ENCODE measurements at regions not wholly inside any gene's neighbourhood (a gene's known extent, or its start where the extent isn't known, plus 50 kb on each side); places are given as distances from the start of the nearest gene placed in this dataset.

DNA sequence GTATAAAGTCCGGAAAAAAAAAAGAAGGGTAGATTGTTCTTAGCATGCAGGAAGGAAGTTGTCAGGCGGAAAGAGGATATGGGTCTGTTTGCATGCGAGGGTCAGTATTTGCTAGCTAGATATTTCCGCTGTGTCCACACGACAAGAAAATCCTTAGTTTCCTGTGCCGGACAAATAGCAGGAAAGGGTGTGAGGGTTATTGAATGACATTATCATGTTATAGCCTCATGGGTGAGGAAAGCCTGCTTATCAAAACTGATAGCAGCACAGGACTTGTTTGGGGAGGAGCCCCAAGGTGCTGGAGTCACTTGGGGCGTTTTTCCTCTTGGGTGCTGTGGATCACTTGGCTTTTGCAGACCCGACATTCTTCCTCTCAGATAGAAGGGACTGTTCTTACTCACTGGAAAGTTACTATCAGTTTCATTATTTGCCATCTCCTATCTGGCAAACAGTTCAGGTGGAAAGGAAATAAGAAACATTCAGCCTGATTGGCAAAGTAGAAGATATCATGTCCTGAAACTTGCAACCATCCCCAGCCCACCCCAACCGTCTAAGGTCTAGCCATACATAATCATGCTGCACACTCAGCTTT is 127.2 kb upstream of the DPH6 start:
- CTCF ChIA-PET, result no interaction called here
- no TSS peak for BruUV-seq (replicated peaks)

DNA sequence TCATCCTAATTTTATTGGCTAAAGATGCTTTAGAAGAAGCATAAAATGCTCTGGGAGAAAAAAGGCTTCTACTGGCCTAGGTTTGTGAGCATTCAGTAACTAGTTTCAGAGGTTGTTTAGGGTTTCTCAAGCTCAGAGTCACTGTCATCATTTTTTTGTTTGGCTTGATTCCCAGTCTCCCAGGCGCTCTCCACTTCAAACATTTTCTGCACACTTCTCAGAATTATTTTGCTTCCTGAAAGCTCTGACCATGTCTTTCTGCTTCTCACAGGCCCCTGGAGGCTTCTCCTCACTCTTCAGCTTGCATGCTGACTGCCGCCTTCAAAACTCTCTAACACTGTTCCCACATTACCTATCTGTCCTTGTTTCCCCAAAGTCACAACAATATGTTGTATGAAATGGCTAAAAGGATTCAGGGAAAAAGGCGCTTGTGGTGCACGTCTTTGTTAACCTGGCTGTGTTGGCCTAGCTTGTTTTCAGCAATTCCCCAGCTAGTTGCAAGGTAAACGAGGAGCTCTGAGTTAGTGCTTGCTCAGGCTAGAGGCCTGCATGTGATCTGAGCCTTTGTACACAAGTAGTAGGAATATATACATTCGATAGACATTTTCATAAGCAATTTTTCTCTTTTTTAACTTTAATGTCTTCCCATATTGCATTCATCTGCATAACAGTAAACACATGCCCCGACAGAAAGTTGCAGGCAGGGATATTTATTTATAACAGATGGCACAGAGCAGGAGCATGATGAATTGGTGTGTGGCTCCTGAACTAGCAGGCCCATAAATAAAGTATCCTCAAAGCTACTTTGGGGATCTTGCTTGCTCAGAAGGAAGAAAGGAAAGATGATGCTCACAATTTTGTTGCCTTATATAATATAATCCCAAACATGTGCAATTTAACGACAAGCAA is 129.2 kb upstream of the DPH6 start:
- TF ChIP-seq, protein P1, sequence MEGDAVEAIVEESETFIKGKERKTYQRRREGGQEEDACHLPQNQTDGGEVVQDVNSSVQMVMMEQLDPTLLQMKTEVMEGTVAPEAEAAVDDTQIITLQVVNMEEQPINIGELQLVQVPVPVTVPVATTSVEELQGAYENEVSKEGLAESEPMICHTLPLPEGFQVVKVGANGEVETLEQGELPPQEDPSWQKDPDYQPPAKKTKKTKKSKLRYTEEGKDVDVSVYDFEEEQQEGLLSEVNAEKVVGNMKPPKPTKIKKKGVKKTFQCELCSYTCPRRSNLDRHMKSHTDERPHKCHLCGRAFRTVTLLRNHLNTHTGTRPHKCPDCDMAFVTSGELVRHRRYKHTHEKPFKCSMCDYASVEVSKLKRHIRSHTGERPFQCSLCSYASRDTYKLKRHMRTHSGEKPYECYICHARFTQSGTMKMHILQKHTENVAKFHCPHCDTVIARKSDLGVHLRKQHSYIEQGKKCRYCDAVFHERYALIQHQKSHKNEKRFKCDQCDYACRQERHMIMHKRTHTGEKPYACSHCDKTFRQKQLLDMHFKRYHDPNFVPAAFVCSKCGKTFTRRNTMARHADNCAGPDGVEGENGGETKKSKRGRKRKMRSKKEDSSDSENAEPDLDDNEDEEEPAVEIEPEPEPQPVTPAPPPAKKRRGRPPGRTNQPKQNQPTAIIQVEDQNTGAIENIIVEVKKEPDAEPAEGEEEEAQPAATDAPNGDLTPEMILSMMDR (IDR thresholded peaks at IDR 0.05; ENCODE audit: unreplicated experiment), result no peak
- intact Hi-C loops (cut with micrococcal nuclease; ENCODE audit: unreplicated experiment), result no loop called here
- CTCF ChIA-PET, result no interaction called here
- H3K27me3 Mint-ChIP-seq (ENCODE audit: unreplicated experiment), result no peaks in the 10 kb centered on the region
- no peaks in the 10 kb centered on the region for H3K9me3 Mint-ChIP-seq (ENCODE audit: low read depth, unreplicated experiment)
- no peak overlapping the region for H3K27ac Mint-ChIP-seq (ENCODE audit: unreplicated experiment)
- BruUV-seq (replicated peaks), result no TSS peak
- no peak for DNase-seq
- H3K4me3 Mint-ChIP-seq (ENCODE audit: low read depth, unreplicated experiment), result no peak overlapping the region
- H3K36me3 Mint-ChIP-seq (ENCODE audit: insufficient read depth, unreplicated experiment), result no peaks in the 10 kb centered on the region
- no peaks in the 10 kb centered on the region for H3K4me1 Mint-ChIP-seq (ENCODE audit: low read depth, unreplicated experiment)

More for the DNA sequence above, 127.2 kb upstream of the DPH6 start:
- intact Hi-C loops (cut with micrococcal nuclease; ENCODE audit: unreplicated experiment), result no loop called here
- Mint-ChIP-seq H3K9me3 (ENCODE audit: low read depth, unreplicated experiment) (no peaks in the 10 kb centered on the region), H3K4me1 (ENCODE audit: low read depth, unreplicated experiment) (no peaks in the 10 kb centered on the region), H3K27ac (ENCODE audit: unreplicated experiment) (no peak overlapping the region), H3K27me3 (ENCODE audit: unreplicated experiment) (no peaks in the 10 kb centered on the region), H3K36me3 (ENCODE audit: insufficient read depth, unreplicated experiment) (no peaks in the 10 kb centered on the region), H3K4me3 (ENCODE audit: low read depth, unreplicated experiment) (no peak overlapping the region)
- TF ChIP-seq, protein P1 (IDR thresholded peaks at IDR 0.05; ENCODE audit: unreplicated experiment), result no peak
- DNase-seq, result no peak

DNA sequence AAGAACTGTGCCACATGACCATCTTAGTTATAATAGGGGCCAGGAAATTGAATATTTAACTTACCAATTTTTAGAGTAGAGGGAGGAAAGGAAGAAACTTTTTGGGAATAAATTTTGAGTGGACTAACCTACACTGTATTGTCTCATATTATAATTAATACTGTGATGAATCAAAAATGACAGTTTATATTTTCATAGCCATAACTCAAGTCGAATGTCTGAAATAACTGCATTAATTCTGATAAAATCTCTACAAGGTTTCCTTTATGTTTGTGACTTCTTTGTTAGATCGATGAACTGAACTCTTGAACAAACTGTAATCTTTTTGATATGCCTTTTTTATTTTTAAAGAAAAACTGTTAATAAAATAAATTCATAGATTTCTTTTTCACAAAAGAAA is 132.8 kb upstream of the DPH6 start:
- no peak overlapping the region for H3K27ac Mint-ChIP-seq (ENCODE audit: unreplicated experiment)
- H3K27me3 Mint-ChIP-seq (ENCODE audit: unreplicated experiment), result no peaks in the 10 kb centered on the region
- no peaks in the 10 kb centered on the region for H3K4me1 Mint-ChIP-seq (ENCODE audit: low read depth, unreplicated experiment)
- BruUV-seq (replicated peaks), result no TSS peak
- H3K9me3 Mint-ChIP-seq (ENCODE audit: low read depth, unreplicated experiment), result no peaks in the 10 kb centered on the region
- no peak overlapping the region for H3K4me3 Mint-ChIP-seq (ENCODE audit: low read depth, unreplicated experiment)
- TF ChIP-seq, protein P1 (IDR thresholded peaks at IDR 0.05; ENCODE audit: unreplicated experiment), result no peak
- no peak for DNase-seq
- no peaks in the 10 kb centered on the region for H3K36me3 Mint-ChIP-seq (ENCODE audit: insufficient read depth, unreplicated experiment)
- CTCF ChIA-PET, result no interaction called here
- intact Hi-C loops (cut with micrococcal nuclease; ENCODE audit: unreplicated experiment), result no loop called here

DNA sequence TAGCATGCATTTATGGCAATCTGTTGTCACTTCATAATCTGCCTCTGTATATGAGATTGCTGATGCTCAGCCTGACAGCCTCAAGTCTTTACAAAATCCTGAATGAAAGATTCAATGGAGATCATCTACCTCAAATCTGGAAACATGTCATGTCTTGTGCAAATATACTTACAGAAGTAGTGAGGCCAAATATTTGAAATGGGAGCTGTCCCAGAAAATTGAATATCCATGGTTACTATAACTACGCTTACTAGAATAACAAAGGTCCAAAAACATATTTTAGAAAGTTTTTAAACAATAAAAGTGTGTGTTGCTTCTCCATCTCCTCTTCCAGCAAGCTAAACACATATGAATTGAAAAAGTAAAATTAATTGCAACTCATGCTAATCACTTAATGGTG is 133.2 kb upstream of the DPH6 start:
- H3K9me3 Mint-ChIP-seq (ENCODE audit: low read depth, unreplicated experiment), result no peaks in the 10 kb centered on the region
- DNase-seq, result no peak
- H3K27ac Mint-ChIP-seq (ENCODE audit: unreplicated experiment), result no peak overlapping the region
- H3K4me1 Mint-ChIP-seq (ENCODE audit: low read depth, unreplicated experiment), result no peaks in the 10 kb centered on the region
- intact Hi-C loops (cut with micrococcal nuclease; ENCODE audit: unreplicated experiment), result no loop called here
- no TSS peak for BruUV-seq (replicated peaks)
- TF ChIP-seq, protein P1 (IDR thresholded peaks at IDR 0.05; ENCODE audit: unreplicated experiment), result no peak
- no peaks in the 10 kb centered on the region for H3K27me3 Mint-ChIP-seq (ENCODE audit: unreplicated experiment)
- no peak overlapping the region for H3K4me3 Mint-ChIP-seq (ENCODE audit: low read depth, unreplicated experiment)
- H3K36me3 Mint-ChIP-seq (ENCODE audit: insufficient read depth, unreplicated experiment), result no peaks in the 10 kb centered on the region
- CTCF ChIA-PET, result no interaction called here

Measured in Calu3 (cell line).